C4-2B (cell line): ENCODE measurements at regions not wholly inside any gene's neighbourhood (a gene's known extent, or its start where the extent isn't known, plus 50 kb on each side); places are given as distances from the start of the nearest gene placed in this dataset.

Source experiments
- ZFX ChIP-seq: fragments of 450-650 bp; IDR thresholded peaks from 2 replicates; pipeline ENCODE4 v1.6.1; 2017
- TF ChIP-seq, protein P1 (sequence below): fragments of 450-650 bp; conservative IDR thresholded peaks from 2 replicates; pipeline ENCODE4 v1.5.1; 2017; ENCODE audit warnings: mild to moderate bottlenecking

DNA sequence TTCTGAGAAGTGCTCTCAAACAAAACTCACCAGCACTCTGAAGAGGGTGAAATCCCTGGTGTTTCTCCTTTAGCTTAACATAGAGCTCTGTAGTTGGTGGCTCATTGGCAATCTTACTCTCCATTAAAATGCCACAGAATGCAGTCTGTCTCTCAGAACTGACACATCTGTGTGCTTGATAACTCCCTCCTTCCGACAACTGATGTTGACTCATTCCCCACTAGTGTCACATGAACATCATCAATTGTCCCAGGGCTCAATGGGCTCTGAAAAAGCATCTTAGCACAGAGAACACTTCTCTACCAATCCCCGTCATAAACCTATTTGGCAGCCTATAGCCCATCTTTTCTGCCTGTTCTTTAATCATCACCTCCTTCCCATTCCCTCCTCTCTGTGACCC is 133.2 kb upstream of the ZC3H11B start:
- TF ChIP-seq, protein P1, sequence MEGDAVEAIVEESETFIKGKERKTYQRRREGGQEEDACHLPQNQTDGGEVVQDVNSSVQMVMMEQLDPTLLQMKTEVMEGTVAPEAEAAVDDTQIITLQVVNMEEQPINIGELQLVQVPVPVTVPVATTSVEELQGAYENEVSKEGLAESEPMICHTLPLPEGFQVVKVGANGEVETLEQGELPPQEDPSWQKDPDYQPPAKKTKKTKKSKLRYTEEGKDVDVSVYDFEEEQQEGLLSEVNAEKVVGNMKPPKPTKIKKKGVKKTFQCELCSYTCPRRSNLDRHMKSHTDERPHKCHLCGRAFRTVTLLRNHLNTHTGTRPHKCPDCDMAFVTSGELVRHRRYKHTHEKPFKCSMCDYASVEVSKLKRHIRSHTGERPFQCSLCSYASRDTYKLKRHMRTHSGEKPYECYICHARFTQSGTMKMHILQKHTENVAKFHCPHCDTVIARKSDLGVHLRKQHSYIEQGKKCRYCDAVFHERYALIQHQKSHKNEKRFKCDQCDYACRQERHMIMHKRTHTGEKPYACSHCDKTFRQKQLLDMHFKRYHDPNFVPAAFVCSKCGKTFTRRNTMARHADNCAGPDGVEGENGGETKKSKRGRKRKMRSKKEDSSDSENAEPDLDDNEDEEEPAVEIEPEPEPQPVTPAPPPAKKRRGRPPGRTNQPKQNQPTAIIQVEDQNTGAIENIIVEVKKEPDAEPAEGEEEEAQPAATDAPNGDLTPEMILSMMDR, result no peak
- no peak for TF ChIP-seq ZFX
